Endometrial microvascular endothelial cells (primary cell): ENCODE measurements at regions not wholly inside any gene's neighbourhood (a gene's known extent, or its start where the extent isn't known, plus 50 kb on each side); places are given as distances from the start of the nearest gene placed in this dataset.

Experiments used
- in situ Hi-C: cut with HindIII; loops from 2 replicates; pipeline ENCODE4 v1.10.0; 2017; ENCODE audit warnings: low sequenced_read_pairs, low pct_unique_long_range_greater_than_20kb; ENCODE audit errors: inconsistent ontology term

DNA sequence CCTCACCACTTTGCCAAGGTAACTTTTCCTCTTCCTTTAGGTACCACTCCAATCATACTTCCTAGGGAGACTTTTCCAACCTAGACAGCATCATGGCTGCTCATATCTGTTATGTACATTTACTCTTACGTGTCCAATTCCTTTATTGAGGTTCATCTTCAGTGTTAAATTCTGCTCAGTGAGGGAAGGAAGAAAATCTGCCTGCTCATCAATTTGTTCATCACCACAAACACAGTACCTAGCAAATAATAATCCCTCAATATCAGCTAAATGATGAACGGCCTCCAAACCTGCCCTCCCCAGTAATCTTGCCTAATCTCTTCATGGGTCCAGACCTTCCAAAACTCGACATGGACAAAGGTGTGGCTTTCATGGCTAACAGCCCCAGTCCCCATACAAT, 380.8 kb downstream of the KCTD12 start:
- in situ Hi-C loops, result no loop called here

DNA sequence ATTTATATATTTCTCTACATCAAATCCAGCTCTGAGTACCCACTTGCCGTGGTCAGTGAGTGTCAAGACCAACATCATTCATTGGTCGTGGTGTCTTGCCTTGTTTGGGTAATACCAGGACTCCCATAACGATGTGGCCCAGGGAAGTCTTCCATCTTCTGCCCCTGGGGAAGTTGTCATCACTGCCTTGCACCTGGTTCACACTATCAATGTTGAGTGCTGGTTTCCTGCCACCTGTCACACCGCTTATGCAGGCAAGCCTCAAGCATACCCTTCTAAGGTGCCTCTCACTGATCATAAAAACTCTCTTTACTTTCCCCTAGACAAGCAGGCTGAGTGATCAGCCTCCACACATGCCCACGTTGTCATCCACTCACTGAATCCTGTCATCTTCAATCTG, 382.4 kb downstream of the KCTD12 start:
- in situ Hi-C loops, result no loop called here

DNA sequence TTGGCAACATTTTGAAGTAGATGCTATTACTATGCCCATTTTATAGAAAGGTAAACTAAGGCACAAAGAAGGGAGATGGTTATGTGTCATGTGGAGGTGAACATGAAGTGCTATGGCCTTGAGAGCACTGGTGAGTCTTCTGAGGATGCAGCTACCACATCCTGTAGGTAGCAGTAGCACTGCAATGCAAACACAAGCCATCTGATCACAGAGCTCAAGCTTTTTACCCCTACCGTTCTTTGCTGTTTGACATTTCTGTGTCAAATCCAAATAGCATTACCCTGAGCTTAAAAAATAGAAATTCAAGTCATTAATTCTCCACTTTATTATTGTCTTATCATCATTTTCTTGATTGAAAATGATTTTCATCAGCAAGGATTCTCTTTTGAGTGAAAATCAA, 382.9 kb downstream of the KCTD12 start:
- in situ Hi-C loops, result no loop called here

DNA sequence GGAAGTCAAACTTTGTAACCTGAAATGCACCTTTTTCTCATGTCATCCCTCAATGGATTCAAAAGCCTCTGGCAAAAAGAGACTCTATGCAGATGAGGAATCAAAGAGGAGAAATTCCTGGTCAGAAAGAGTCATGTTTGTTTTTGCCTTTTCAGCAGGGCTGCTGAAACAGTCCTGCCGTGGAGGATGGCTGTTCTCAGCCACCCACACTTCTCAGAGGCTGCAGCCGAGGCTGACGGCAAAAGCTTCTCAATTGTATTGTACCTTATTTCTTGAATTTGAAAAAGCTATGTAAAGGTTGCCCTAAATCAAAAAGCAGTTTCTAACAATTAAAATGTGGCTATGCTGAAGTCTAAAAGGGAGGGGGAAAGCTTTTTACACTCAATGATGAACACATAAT, 385.3 kb downstream of the KCTD12 start:
- in situ Hi-C loops, result no loop called here

DNA sequence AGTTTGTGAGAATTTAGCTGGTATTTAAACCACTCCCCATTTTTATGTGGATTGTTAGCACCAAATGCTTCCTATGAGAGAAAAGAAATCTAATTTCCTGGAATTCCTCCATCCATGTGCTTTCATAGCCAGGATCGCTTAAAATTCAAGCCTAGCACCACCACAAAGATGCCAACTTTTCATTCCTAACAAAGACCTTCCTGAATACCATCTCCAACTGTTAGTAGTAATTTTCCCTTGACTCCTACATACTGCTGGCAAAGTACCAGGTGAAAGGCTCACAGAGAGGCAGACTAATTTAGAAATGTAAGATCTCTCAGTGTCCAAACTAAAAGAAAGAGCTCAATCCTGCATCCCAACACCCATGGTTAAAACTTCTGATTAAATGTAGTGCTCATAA, 386.3 kb downstream of the KCTD12 start:
- in situ Hi-C loops, result no loop called here

DNA sequence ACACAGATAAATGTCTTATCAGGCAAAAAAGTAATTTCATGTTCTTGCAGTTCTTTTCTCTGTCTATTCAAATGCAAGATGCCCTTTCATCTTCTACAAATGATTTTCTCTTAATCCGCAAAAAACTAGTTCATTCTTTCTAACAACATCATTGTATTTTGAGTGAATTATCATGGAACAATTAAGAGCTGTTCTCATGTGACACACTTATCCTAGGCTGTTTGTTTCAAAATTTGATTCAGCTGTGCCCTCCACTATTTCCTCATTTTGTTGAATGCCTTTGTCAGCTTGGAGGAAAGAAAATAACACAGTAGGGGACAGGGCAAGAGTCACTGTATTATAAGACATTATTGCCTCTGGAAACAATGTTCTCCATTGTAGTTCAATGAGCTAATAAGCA, 396.9 kb downstream of the KCTD12 start:
- in situ Hi-C loops, result no loop called here

DNA sequence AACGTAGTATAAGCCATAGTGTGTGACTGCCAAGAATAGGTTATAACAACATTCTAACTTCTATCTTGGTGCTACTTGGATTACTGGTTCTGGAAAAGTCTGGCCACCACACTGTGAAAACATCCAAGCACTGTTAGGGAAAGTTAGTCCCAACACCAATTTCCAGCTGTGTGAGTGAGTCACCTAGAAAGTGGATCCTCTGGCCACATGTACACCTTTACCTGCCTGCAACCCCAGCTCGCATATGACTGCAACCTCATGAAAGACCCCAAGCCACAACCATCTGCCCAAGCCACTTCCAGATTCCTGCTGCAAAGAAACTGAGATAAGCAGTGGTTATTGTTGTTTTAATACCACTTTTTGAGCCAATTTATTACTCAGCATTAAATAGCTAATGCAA, 404.5 kb downstream of the KCTD12 start:
- in situ Hi-C loops, result no loop called here

DNA sequence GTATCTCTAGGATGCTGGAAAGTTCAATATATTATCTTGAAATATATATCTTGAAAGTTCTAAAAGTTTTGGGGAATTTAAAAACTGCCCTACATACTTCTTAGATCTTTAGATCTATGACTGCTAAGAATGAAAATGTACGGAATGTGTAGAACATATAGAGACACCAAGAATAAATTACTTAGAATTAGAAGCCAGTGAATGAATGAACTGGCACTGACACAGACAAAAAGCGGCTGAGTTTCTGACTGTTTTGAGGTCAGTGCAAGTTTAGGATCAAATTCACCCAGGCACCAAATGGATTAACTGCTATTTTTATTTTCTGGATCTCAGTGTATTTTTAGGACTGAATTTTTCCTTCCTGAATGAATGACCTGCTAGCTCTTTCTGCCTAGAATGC, 411.2 kb downstream of the KCTD12 start:
- in situ Hi-C loops, result no loop called here

DNA sequence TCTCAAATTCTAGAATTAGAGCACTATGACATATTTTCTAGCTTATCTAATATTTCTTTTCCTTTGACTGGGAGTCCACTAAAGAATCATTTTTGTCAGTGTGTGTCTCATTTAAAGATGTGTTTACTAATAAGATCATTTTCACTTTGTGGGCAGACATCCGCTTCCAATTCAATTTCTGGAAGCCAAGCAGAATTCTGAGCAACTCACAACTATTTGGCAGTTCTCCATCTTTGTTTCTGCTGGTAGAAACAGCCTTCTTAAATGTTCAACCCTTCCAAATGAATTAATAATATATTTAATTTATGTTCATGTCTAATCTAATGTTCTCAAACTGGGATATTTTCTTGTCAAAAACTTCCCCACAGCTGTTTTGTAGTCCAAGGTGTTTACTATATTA, 411.8 kb downstream of the KCTD12 start:
- in situ Hi-C loops, result no loop called here

DNA sequence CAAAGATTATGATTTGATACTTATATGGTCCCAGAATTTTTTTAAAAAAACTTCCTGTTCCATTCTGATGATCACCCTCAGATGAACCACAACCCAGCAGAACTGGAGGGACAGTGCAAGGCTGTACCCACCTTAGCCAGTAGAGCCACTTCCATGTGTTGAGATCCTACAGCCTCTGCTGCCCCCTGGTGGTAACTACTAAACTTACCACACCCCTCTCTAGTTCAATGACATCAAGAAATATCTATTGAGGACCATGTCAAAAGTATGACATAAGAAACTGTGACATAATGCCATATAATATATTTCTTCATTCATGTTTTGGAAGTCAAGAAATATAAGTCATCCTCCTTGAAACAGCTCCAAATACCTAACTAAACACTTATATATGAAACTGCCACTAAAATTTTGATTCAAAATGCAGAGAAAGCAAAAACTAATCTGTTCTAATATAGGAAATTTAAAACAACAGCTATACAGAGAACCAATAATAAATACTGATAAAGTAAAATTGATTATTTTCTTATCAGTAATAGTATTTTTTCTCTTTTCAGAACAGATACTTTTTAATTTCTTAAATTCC, 412.6 kb downstream of the KCTD12 start:
- in situ Hi-C loops, result no loop called here

DNA sequence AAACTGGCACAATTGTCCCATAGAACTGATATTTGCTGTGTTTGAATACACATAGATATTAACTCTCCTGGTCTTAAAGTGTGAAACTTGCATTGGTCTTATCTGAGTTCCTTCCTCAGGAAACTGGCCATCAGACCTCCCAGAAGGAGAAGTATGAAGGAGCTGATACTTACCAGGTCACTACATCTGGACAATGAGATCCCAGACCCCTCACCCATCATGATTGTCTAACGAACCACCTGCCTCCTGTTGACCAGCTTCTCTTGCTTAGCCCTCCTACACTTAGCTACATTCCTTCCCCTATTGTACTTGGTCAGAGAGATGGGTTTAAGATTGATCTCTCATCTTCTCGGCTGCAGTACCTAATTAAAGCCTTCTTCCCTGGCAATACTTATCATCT, 413.3 kb downstream of the KCTD12 start:
- in situ Hi-C loops, result no loop called here

DNA sequence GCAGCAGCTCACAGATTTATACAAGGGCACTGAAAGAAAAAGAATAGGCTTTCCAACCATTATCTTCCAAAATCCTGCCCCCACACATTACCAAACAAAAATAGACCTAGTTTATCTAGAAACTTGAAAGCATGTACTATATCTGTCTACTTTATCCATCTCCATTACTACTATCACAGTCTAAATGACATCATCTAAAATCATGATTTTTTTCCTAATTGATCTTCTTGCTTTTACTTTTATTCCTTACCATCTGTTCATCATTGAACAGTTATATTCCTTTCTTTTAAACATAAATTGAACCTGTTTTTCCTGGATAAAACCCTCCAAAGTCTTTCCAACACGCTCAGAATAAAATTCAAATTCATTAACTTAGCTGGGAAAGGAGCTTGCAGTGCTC, 414.7 kb downstream of the KCTD12 start:
- in situ Hi-C loops, result no loop called here

DNA sequence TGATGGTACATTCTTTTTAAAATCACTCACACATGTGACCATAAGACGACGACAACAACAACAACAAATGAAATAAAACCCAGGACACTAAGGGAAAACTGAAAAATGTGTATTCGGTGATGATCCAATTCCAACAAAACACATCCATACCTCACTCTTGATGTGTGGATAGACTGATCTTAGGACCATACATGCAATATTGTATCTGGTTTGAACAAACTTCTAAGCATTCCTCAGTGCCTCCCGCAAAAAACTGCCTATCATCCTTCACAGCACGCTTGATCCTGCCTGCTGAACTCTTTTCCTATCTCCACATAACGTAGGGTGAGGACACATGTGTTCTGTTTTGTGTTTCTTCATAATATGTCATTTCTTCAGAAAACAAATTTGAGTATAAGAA, 415.2 kb downstream of the KCTD12 start:
- in situ Hi-C loops, result no loop called here

DNA sequence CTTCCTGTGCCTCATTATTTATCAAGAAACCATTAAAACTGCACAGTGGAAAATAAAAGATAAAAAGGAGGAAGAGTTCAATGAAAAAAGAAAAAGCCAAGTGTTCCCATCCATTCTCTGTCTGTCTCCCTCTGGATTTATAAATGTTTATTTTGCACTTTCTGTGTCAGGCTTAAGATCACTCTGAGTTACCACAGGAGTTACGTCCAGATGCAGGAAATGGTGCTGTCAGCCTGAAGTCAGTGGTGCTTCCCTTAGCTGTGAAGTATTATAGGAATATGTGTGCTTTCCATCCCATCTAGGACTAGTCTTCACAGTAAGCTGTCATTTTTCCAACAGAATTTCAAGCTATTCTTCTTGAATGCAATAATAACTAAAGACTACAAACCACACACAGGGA, 420.2 kb downstream of the KCTD12 start:
- in situ Hi-C loops, result no loop called here

DNA sequence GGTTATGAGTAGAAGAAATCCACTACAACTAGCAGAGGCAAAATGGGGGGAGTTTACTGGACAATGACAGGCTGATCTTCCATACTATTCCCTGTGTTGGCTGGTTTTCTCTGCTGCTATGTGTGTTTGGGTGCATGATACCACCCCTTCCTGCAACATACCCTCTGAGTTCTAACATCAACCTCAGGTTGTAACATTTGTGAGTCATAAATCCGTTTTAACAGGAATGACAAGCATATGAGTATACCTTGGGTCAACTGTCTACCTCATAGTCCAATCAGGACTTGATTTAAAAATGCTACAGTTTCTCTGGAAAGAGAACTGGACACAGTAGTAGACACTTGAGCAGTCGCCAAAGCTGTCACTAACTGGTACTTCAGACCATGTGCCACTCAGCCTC, 422.9 kb downstream of the KCTD12 start:
- in situ Hi-C loops, result no loop called here

DNA sequence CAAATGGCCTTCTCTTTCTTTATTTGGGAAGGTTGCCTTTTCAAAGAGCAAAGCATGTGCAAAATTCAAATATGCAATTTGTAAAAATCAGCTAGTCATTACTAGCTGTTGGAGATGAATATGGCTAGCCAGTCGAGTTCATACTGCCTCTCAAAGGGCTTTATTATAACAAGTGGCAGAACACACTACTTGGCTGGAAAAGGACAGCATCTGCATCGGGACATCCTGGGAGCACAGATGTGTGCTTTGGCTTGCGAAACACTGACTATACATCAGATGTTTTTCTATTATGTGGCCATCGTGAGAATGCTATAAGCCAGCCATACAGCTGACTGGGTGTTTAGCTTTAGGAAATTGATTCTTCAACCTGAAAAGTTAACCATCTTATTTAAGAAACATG, 424.2 kb downstream of the KCTD12 start:
- in situ Hi-C loops, result no loop called here

DNA sequence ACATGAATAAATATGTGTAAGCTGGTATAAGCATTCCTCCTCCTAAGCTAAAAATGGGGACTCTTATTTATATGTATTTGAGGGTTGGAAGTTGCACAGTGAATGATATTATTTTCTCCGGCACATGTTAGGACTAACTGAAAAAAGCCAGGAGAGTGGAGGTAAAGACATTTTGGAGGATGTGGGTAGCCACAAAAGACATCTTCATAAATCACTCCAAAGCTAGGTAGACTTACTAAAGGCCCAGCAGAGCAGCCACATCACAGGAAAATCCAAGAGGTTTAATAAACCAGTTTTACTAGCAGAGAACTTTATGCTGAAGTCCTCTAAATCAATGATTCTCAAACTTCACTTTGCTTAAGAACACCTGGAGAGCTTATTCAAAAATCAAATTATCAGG, 424.7 kb downstream of the KCTD12 start:
- in situ Hi-C loops, result no loop called here

DNA sequence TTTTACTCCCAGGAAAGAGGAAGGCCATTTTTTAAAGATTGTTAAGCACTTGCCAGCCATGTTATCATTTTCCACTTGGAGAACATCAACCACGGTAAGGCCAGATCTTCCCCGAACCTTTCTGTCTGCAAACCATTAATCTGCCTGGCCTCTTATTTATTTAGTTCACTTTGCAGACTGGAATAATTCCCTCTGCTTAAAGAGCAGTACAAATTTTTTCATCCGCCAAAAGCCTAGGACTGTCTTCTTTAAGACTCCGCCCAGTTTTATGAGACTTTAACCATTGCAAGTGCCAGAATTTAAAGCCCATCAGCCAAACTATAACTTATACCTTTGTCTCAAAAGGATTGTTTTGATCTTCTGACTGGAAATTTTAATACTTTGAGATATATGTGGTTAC, 426.3 kb downstream of the KCTD12 start:
- in situ Hi-C loops, result no loop called here

DNA sequence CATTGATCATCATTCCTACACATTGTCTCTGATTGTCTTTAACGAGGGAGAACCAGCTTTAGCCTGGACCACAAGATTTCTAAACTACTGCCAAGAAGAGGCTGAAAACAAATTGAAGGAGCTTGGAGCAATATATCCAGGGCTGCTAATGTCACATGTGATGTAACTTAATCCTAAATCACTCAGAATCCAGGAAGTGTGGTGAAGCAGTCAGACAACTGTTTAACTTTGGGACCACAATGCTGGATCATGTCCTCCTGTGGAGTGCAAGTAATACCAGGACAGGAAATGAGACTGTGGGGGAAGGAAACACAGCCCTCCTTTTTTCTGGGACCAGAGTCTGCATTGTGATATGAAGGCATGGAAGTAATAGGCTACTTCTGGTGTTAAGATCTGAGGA, 430.2 kb downstream of the KCTD12 start:
- in situ Hi-C loops, result no loop called here

DNA sequence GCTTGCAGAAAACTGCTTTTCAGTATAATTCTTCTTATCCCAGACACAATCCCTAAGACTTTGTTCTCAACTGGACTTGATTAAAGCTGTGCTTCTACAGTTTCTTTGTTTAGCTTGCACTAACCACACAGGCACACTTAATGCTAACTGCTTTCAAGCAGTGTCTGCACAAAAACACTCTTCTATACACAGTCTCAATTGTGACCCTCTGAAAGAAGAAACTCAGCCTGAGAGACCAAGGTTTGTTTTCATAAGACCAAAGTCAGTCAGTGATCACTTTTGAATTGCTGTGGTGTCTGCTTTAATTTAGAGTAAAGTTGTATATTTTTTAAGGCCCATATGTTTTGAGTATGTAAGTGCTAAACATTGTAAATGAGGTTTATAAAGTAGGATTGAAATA, 431.2 kb downstream of the KCTD12 start:
- in situ Hi-C loops, result no loop called here

DNA sequence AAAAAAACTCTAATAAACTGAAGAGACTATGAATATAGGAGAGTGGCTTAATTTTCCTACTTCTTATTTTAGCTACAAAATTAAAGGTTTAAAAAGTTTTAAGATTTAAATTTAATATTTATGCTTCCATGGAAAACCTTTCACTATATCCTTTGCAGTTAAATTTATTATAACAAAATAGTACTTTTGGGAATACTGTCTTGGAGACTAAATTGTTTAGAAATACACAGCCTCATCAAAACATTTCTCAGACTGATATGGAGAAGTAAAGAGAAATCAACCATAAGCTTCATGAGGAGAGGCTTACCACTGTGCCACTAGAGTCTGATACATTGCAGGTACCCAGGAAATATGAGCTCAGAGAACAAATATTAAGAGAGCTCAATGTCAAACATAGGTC, 436.5 kb downstream of the KCTD12 start:
- in situ Hi-C loops, result no loop called here

DNA sequence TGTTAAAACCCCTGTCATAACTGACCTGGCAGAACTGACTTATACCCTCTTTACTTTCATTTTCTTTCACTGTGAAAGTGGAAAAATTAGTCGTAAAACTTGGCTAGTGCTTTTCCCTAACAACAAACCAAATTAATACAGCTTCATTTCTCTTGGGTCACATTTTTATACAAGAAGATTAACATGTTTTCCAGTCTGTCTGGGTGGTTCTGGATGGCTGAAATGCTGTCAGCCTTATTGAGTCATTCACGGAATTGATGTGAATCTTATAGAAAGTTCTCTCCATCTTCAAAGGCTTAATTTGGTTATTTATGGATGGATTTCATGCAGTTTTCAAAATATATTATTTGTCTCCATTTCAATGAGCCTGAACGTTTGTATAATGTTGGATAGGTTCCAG, 440.0 kb downstream of the KCTD12 start:
- in situ Hi-C loops, result no loop called here
